GM19438 (cell line): ENCODE measurements at regions not wholly inside any gene's neighbourhood (a gene's known extent, or its start where the extent isn't known, plus 50 kb on each side); places are given as distances from the start of the nearest gene placed in this dataset.
"Not testable (repeated sequence)": the region's sequence is repeated elsewhere in the genome, so short reads cannot be mapped to it uniquely, and the experiment has no call there.

Source experiments
- ATAC-seq: cut with Tn5 transposase; IDR thresholded peaks from one replicate; pipeline ENCODE4 v1.9.1; 2021; ENCODE audit warnings: low read depth; ENCODE audit not compliant: unreplicated experiment

- ATAC-seq: no peak
These were observed 507.8 kb upstream of the CNTN5 start for GRCh38 chr11:98512938-98513337.

DNA sequence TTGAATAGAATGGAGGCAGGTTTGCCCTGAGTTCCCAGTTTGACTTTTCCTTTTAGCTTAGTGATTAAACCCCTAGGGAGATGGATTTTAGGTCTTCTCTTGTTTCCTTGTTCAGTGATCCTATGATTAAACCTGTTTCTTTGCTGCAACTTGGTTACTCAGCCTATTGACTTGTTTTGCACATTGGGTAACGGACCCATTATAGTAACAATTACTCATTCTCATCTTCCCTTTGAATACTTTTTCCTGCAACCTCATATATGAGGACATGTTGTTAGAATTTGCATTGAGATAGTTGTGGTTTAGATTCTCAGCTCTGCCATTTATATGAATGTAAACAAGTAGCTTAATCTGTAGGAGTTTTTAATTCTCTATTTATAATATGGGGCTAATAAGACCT is 489.2 kb upstream of the CNTN5 start:
- no peak for ATAC-seq

DNA sequence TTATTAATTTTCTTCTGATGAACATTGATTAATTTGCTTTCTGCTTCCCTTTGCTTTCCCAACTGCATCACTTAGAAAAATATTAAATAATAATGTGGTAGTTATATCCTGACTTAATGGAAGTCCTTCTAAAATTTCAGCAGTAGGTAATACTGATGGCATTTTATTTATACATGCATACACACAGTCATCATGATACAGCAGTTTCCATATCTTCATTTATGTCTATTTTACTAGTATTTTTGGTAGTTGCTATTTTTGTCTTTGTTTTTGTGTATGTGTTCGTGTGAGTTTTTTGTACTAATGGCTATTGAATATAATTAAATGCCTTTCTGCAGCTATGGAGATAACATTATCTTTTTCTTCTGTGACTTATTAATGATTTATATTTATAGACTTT is 484.7 kb upstream of the CNTN5 start:
- no peak for ATAC-seq

GRCh38 chr11:98538358-98538757 is 482.4 kb upstream of the CNTN5 start:
- ATAC-seq: not testable (repeated sequence)

GRCh38 chr11:98545544-98546175 is 475.1 kb upstream of the CNTN5 start:
- ATAC-seq: no peak

DNA sequence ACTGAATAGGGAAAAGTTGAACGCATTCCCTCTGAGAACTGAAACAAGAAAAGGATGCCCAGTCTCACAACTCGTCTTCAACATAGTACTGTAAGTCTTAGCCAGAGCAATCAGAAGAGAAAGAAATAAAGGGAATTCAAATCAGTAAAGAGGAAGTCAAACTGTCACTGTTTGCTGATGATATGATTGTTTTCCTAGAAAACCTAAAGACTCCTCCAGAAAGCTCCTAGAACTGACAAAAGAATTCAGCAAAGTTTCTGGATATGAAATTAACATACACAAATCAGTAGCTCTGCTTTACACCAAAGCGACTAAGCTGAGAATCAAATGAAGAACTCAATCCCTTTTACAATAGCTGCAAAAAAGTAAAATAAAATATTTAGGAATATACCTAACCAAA is 471.2 kb upstream of the CNTN5 start:
- ATAC-seq: no peak

- no peak for ATAC-seq
These were observed 460.8 kb upstream of the CNTN5 start for GRCh38 chr11:98559961-98560360.

DNA sequence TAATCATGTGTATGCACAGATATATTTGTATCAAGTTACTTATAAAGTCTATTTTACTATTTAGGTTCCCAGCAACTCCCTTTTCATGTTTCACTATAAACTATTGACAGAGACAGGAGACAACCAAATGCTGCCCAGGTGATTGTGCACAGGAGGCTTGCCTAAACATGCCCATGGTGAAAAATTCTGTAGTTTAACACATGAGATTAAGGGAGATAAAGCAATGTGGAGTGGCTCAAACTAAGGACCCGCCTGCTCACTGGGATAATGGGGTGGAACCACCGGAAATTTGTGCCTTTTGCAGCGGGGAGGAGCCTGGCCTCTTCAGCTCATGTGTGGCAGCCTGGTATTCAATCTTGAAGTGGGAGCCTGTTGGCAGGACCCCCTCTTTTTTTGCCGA is 459.5 kb upstream of the CNTN5 start:
- no peak for ATAC-seq

DNA sequence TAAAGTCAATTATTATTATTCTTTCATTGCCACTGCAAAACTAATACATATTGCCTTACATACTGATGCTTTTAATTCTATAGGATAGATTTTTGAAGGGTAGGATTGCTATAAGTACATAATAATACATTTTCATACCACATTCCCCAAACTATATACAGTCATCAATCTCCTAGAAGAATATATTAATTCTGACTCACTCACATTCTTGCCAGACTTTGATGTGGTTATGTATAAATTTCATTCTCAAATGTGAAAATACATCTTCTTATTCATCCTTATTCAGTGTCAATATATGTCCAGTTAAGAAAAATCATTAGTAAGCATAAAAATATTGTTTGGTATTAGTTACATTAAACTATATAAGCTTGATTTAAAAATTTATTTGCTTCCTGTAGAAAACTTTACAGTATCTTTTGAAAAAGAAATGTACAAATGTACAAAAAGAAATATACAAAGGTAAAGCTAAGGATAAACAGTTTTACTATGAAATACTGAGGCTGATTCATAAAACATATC is 458.8 kb upstream of the CNTN5 start:
- ATAC-seq: no peak

GRCh38 chr11:98564233-98564632 is 456.5 kb upstream of the CNTN5 start:
- ATAC-seq: no peak

DNA sequence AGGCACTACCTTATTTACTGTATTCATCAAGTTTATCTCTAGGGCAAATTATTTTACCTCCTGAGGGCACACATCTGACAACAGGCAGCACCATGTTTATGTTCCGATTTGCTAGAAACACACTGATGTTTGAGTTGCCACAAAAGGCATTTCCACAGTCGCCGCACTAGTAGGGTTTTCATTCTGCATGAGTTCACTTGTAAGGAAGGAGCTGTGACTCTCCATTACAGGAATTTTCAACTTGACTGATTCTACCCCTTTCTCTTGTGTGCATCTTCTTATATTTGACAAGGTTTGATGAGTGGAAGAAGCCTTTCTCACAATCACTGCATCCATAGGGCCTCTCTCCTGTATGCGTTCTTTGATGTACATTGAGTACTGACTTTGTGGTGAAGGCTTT is 455.9 kb upstream of the CNTN5 start:
- no peak for ATAC-seq

GRCh38 chr11:98565311-98565710 is 455.4 kb upstream of the CNTN5 start:
- ATAC-seq: no peak

- no peak for ATAC-seq
These were observed 453.8 kb upstream of the CNTN5 start for GRCh38 chr11:98566978-98567377.

DNA sequence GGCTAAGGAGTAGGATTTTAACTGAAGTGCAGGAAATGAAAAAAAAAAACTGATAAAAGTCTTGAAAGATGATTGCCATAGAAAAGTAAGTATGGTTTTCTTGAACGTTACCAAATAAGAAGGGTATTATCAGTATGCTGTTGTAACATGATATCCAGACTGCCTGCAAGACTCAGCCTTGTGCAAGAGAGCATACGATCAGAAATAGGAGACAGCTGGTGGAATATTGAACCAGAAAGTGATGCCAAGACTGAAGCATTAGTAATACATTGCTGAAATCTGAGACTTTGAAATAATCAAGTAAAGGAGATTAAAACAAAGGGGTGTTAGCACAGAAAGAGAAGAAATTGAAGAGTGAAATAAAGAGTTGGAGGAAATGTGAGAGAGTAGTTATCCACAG is 452.7 kb upstream of the CNTN5 start:
- no peak for ATAC-seq

DNA sequence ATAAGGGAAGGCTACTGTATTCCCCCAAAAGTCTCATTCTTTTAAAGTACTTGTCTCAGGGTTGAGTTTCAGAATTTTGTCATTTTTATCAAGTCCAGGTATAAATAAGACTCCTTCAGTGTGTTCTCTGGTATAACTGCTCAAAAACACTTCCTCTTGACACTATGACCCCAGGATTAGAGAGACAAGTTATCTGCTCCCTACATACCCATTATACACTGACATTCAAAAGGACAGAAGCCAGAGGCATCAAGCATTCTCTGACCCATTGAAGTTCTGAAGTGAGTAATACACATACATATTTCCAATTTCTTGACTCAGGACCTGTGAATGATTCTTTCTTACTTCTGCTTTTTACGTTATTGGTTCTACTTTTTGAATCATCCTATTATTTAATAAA is 447.8 kb upstream of the CNTN5 start:
- no peak for ATAC-seq

DNA sequence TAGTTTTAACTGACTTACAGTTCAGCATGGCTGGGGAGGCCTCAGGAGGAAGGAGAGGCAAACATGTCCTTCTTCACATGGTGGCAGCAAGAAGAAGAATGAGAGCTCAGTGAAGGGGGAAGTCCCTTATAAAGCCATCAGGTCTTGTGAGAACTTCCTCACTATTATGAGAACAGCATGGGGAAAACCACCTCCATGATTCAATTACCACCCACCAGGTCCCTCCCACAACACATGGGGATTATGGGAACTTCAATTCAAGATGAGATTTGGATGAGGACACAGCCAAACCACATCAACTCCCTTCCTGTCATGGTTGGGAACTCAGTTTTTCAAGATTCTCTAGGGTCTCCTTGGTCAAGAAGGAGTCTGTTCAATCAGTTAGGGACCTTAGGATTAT is 432.9 kb upstream of the CNTN5 start:
- ATAC-seq: no peak

- no peak for ATAC-seq
These were observed 430.8 kb upstream of the CNTN5 start for GRCh38 chr11:98589967-98590366.

GRCh38 chr11:98600103-98600502 is 420.6 kb upstream of the CNTN5 start:
- ATAC-seq: no peak

GRCh38 chr11:98600786-98601773 is 419.7 kb upstream of the CNTN5 start:
- no peak for ATAC-seq

- no peak for ATAC-seq
These were observed 404.6 kb upstream of the CNTN5 start for GRCh38 chr11:98616098-98616655.

GRCh38 chr11:98621767-98622166 is 399.0 kb upstream of the CNTN5 start:
- ATAC-seq: no peak
